GM21723 (cell line): ENCODE measurements at regions not wholly inside any gene's neighbourhood (a gene's known extent, or its start where the extent isn't known, plus 50 kb on each side); places are given as distances from the start of the nearest gene placed in this dataset.

Experiments
- ATAC-seq: cut with Tn5 transposase; IDR thresholded peaks from one replicate; pipeline ENCODE4 v1.9.1; 2021; ENCODE audit warnings: mild to moderate bottlenecking, moderate library complexity; ENCODE audit not compliant: unreplicated experiment

GRCh38 chr22:22042599-22043295 is 60.2 kb upstream of the TOP3B start:
- ATAC-seq: no peak

GRCh38 chr22:22042009-22042408 is 59.4 kb upstream of the TOP3B start:
- no peak for ATAC-seq

GRCh38 chr22:22040908-22041307 is 58.3 kb upstream of the TOP3B start:
- no peak for ATAC-seq

- ATAC-seq: no peak
Measured at GRCh38 chr22:22040472-22040871, 57.9 kb upstream of the TOP3B start.

- no peak for ATAC-seq
Measured at GRCh38 chr22:22039286-22040074, 56.9 kb upstream of the TOP3B start.

- no peak for ATAC-seq
Measured at GRCh38 chr22:22038178-22038880, 55.7 kb upstream of the TOP3B start.

- no peak for ATAC-seq
Measured at GRCh38 chr22:22037740-22038139, 55.2 kb upstream of the TOP3B start.

GRCh38 chr22:22037229-22037628 is 54.6 kb upstream of the TOP3B start:
- no peak for ATAC-seq

- no peak for ATAC-seq
Measured at GRCh38 chr22:22036588-22036987, 54.0 kb upstream of the TOP3B start.

GRCh38 chr22:22035771-22036314 is 53.3 kb upstream of the TOP3B start:
- no peak for ATAC-seq

- ATAC-seq: no peak
Measured at GRCh38 chr22:22035203-22035602, 52.6 kb upstream of the TOP3B start.

GRCh38 chr22:22034469-22035132 is 52.0 kb upstream of the TOP3B start:
- no peak for ATAC-seq

GRCh38 chr22:22033803-22034468 is 51.3 kb upstream of the TOP3B start:
- no peak for ATAC-seq

GRCh38 chr22:22032906-22033802 is 50.6 kb upstream of the TOP3B start:
- ATAC-seq: no peak

GRCh38 chr22:22032099-22032905 is 49.7 kb upstream of the TOP3B start:
- no peak for ATAC-seq
